GM23338 (cell line): ENCODE measurements at regions not wholly inside any gene's neighbourhood (a gene's known extent, or its start where the extent isn't known, plus 50 kb on each side); places are given as distances from the start of the nearest gene placed in this dataset.

Experiments
- CREB1 ChIP-seq: fragments of 250-450 bp; sonication (Bioruptor Pico); IDR thresholded peaks from 2 replicates; pipeline ENCODE4 v1.5.0; 2020; ENCODE audit warnings: low read depth, mild to moderate bottlenecking, moderate library complexity
- CTCF ChIP-seq, 2 experiments: fragments of 200-600 bp in 1 of 2; sonication (generic) in 1 of 2; conservative IDR thresholded peaks; 2 replicates each; pipeline versions ENCODE4 v1.5.1 to v1.6.1; 2016 to 2017; ENCODE audit warnings: antibody characterized with exemption in 2 of 2, low read depth in 2 of 2, mild to moderate bottlenecking in 2 of 2, moderate library complexity in 1 of 2
- EZH2 ChIP-seq: fragments of 200-600 bp; sonication (generic); IDR thresholded peaks from one replicate; pipeline ENCODE4 v1.8.0; 2017; ENCODE audit warnings: antibody characterized with exemption, mild to moderate bottlenecking, low read depth; ENCODE audit not compliant: unreplicated experiment
- EZH2phosphoT487 ChIP-seq: fragments of 200-600 bp; sonication (generic); IDR thresholded peaks from one replicate; pipeline ENCODE4 v1.8.1; 2018; ENCODE audit warnings: antibody characterized with exemption; ENCODE audit not compliant: unreplicated experiment
- POLR2AphosphoS5 ChIP-seq: IDR thresholded peaks from 2 replicates; pipeline ENCODE4 v1.6.1; 2016; ENCODE audit warnings: antibody characterized with exemption, low read depth
- REST ChIP-seq: IDR thresholded peaks from one replicate; pipeline ENCODE4 v1.6.1; 2018; ENCODE audit warnings: antibody characterized with exemption; ENCODE audit not compliant: unreplicated experiment
- ZNF114 ChIP-seq: fragments of 250-450 bp; sonication (Bioruptor Pico); IDR thresholded peaks from 2 replicates; pipeline ENCODE4 v1.5.0; 2020; ENCODE audit warnings: mild to moderate bottlenecking, moderate library complexity
- ZNF462 ChIP-seq: fragments of 250-450 bp; sonication (Bioruptor Pico); IDR thresholded peaks from 2 replicates; pipeline ENCODE4 v1.5.0; 2020; ENCODE audit warnings: mild to moderate bottlenecking, moderate library complexity

GRCh38 chr10:129027906-129028305, 439.1 kb upstream of the MGMT start:
- TF ChIP-seq REST = no peak
- no peak for TF ChIP-seq CTCF (conservative IDR thresholded peaks at IDR 0.05; ENCODE audit: low read depth in 2 of 2)
- no peak for TF ChIP-seq CREB1 (CRISPR knock-in tag)
- TF ChIP-seq EZH2 = no peak
- no peak for TF ChIP-seq EZH2phosphoT487
- TF ChIP-seq POLR2AphosphoS5 = no peak
- TF ChIP-seq ZNF462 = no peak
- no peak for TF ChIP-seq ZNF114 (CRISPR knock-in tag)
